ENCODE measurements at regions not wholly inside any gene's neighbourhood (a gene's known extent, or its start where the extent isn't known, plus 50 kb on each side); places are given as distances from the start of the nearest gene placed in this dataset.

DNA sequence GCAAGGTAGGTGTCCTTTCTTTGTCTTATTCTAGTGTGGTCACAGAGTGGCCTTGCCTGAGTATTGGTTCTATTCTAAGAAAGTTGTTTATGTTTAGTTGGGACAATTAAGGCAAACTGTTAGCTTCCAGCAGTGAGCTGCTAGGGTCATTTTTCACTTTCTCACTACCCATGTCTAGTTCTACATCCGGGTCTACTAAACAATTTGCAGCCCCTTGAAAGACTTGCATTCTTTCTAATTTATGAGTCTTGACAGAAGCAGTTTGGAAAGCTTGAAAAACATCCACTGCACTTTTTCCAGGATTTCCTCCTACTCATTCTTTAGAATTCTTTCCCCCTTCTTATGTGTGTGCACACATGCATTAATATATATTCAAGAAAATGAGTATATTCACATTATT is 892.2 kb upstream of the ACO1 start (continued):
- TF ChIP-seq, protein P1, sequence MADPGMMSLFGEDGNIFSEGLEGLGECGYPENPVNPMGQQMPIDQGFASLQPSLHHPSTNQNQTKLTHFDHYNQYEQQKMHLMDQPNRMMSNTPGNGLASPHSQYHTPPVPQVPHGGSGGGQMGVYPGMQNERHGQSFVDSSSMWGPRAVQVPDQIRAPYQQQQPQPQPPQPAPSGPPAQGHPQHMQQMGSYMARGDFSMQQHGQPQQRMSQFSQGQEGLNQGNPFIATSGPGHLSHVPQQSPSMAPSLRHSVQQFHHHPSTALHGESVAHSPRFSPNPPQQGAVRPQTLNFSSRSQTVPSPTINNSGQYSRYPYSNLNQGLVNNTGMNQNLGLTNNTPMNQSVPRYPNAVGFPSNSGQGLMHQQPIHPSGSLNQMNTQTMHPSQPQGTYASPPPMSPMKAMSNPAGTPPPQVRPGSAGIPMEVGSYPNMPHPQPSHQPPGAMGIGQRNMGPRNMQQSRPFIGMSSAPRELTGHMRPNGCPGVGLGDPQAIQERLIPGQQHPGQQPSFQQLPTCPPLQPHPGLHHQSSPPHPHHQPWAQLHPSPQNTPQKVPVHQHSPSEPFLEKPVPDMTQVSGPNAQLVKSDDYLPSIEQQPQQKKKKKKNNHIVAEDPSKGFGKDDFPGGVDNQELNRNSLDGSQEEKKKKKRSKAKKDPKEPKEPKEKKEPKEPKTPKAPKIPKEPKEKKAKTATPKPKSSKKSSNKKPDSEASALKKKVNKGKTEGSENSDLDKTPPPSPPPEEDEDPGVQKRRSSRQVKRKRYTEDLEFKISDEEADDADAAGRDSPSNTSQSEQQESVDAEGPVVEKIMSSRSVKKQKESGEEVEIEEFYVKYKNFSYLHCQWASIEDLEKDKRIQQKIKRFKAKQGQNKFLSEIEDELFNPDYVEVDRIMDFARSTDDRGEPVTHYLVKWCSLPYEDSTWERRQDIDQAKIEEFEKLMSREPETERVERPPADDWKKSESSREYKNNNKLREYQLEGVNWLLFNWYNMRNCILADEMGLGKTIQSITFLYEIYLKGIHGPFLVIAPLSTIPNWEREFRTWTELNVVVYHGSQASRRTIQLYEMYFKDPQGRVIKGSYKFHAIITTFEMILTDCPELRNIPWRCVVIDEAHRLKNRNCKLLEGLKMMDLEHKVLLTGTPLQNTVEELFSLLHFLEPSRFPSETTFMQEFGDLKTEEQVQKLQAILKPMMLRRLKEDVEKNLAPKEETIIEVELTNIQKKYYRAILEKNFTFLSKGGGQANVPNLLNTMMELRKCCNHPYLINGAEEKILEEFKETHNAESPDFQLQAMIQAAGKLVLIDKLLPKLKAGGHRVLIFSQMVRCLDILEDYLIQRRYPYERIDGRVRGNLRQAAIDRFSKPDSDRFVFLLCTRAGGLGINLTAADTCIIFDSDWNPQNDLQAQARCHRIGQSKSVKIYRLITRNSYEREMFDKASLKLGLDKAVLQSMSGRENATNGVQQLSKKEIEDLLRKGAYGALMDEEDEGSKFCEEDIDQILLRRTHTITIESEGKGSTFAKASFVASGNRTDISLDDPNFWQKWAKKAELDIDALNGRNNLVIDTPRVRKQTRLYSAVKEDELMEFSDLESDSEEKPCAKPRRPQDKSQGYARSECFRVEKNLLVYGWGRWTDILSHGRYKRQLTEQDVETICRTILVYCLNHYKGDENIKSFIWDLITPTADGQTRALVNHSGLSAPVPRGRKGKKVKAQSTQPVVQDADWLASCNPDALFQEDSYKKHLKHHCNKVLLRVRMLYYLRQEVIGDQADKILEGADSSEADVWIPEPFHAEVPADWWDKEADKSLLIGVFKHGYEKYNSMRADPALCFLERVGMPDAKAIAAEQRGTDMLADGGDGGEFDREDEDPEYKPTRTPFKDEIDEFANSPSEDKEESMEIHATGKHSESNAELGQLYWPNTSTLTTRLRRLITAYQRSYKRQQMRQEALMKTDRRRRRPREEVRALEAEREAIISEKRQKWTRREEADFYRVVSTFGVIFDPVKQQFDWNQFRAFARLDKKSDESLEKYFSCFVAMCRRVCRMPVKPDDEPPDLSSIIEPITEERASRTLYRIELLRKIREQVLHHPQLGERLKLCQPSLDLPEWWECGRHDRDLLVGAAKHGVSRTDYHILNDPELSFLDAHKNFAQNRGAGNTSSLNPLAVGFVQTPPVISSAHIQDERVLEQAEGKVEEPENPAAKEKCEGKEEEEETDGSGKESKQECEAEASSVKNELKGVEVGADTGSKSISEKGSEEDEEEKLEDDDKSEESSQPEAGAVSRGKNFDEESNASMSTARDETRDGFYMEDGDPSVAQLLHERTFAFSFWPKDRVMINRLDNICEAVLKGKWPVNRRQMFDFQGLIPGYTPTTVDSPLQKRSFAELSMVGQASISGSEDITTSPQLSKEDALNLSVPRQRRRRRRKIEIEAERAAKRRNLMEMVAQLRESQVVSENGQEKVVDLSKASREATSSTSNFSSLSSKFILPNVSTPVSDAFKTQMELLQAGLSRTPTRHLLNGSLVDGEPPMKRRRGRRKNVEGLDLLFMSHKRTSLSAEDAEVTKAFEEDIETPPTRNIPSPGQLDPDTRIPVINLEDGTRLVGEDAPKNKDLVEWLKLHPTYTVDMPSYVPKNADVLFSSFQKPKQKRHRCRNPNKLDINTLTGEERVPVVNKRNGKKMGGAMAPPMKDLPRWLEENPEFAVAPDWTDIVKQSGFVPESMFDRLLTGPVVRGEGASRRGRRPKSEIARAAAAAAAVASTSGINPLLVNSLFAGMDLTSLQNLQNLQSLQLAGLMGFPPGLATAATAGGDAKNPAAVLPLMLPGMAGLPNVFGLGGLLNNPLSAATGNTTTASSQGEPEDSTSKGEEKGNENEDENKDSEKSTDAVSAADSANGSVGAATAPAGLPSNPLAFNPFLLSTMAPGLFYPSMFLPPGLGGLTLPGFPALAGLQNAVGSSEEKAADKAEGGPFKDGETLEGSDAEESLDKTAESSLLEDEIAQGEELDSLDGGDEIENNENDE (IDR thresholded peaks at IDR 0.05; ENCODE audit: insufficient replicate concordance, low read length): no peak
- no peak for TF ChIP-seq RFX5 (IDR thresholded peaks at IDR 0.05; ENCODE audit: borderline replicate concordance, low read depth, low read length)
